H9 (cell line): ENCODE measurements at regions not wholly inside any gene's neighbourhood (a gene's known extent, or its start where the extent isn't known, plus 50 kb on each side); places are given as distances from the start of the nearest gene placed in this dataset.

ENCODE experiments used
- DNase-seq: peaks from one replicate; pipeline ENCODE4 v3.0.0-alpha.2; 2017
- H2AFZ ChIP-seq: one replicate; pipeline ENCODE4 v1.6.1; 2013; ENCODE audit warnings: mild to moderate bottlenecking, low read length, control low read depth, moderate library complexity
- H2AK5ac ChIP-seq: 2 replicates; pipeline ENCODE4 v1.6.1; 2013; ENCODE audit warnings: low read length, control low read depth, mixed read lengths; ENCODE audit not compliant: insufficient read length
- H2BK120ac ChIP-seq: one replicate; pipeline ENCODE4 v1.6.1; 2013; ENCODE audit warnings: low read depth, mild to moderate bottlenecking, low read length, control low read depth, inconsistent platforms; ENCODE audit not compliant: poor library complexity, severe bottlenecking
- H2BK12ac ChIP-seq: 2 replicates; pipeline ENCODE4 v1.6.1; 2013; ENCODE audit warnings: low read length, control low read depth, mixed read lengths, low read depth; ENCODE audit not compliant: insufficient read length
- H2BK15ac ChIP-seq: 2 replicates; pipeline ENCODE4 v1.6.1; 2013; ENCODE audit warnings: low read depth, low read length, control low read depth
- H2BK20ac ChIP-seq: one replicate; pipeline ENCODE4 v1.6.1; 2013; ENCODE audit warnings: low read depth, mild to moderate bottlenecking, low read length, control low read depth, inconsistent platforms; ENCODE audit not compliant: poor library complexity, severe bottlenecking
- H2BK5ac ChIP-seq: 2 replicates; pipeline ENCODE4 v1.6.1; 2013; ENCODE audit warnings: low read length, control low read depth, mixed read lengths; ENCODE audit not compliant: insufficient read length
- H3K14ac ChIP-seq: 2 replicates; pipeline ENCODE4 v1.6.1; 2013; ENCODE audit warnings: low read length, control low read depth; ENCODE audit not compliant: insufficient read depth
- H3K18ac ChIP-seq: 2 replicates; pipeline ENCODE4 v1.6.1; 2013; ENCODE audit warnings: low read depth, mild to moderate bottlenecking, mixed read lengths, low read length, control low read depth; ENCODE audit not compliant: insufficient read length
- H3K23ac ChIP-seq: 2 replicates; pipeline ENCODE4 v1.6.1; 2013; ENCODE audit warnings: low read length, control low read depth, mixed read lengths, low read depth; ENCODE audit not compliant: insufficient read length
- H3K23me2 ChIP-seq: 2 replicates; pipeline ENCODE4 v1.6.1; 2013; ENCODE audit warnings: low read depth, mild to moderate bottlenecking, mixed read lengths, low read length, control low read depth; ENCODE audit not compliant: insufficient read length, poor library complexity, severe bottlenecking
- H3K27ac ChIP-seq: 2 replicates; pipeline ENCODE4 v1.5.1; 2013; ENCODE audit warnings: low read length, control low read depth, mixed read lengths, low read depth; ENCODE audit not compliant: insufficient read length
- H3K27me3 ChIP-seq: 2 replicates; pipeline ENCODE4 v1.6.1; 2013; ENCODE audit warnings: low read length, control low read depth, inconsistent platforms; ENCODE audit not compliant: insufficient read depth
- H3K4ac ChIP-seq: 2 replicates; pipeline ENCODE4 v1.6.1; 2013; ENCODE audit warnings: low read depth, mild to moderate bottlenecking, control low read depth, inconsistent platforms, low read length, moderate library complexity
- H3K4me1 ChIP-seq: 2 replicates; pipeline ENCODE4 v1.6.1; 2013; ENCODE audit warnings: low read length, control low read depth, inconsistent platforms; ENCODE audit not compliant: insufficient read depth
- H3K4me2 ChIP-seq: 2 replicates; pipeline ENCODE4 v1.6.1; 2013; ENCODE audit warnings: low read length, control low read depth, mixed read lengths; ENCODE audit not compliant: insufficient read length, insufficient read depth
- H3K56ac ChIP-seq: 2 replicates; pipeline ENCODE4 v1.6.1; 2013; ENCODE audit warnings: low read depth, mild to moderate bottlenecking, mixed read lengths, low read length, control low read depth; ENCODE audit not compliant: insufficient read length
- H3K79me1 ChIP-seq: 2 replicates; pipeline ENCODE4 v1.6.1; 2013; ENCODE audit warnings: low read depth, mild to moderate bottlenecking, moderate library complexity, low read length, control low read depth, inconsistent platforms; ENCODE audit not compliant: insufficient read depth, poor library complexity, severe bottlenecking
- H3K79me2 ChIP-seq: 2 replicates; pipeline ENCODE4 v1.6.1; 2013; ENCODE audit warnings: low read length, control low read depth, inconsistent platforms; ENCODE audit not compliant: insufficient read depth
- H3K9ac ChIP-seq: 2 replicates; pipeline ENCODE4 v1.6.1; 2013; ENCODE audit warnings: low read length, control low read depth, mixed read lengths; ENCODE audit not compliant: insufficient read length; ENCODE audit errors: extremely low read depth
- H3K9me3 ChIP-seq: one replicate; pipeline ENCODE4 v1.6.1; 2013; ENCODE audit warnings: low read depth, low read length, inconsistent platforms; ENCODE audit not compliant: control insufficient read depth
- H3T11ph ChIP-seq: one replicate; pipeline ENCODE4 v1.6.1; 2013; ENCODE audit warnings: mild to moderate bottlenecking, low read length, control low read depth, inconsistent platforms
- H4K20me1 ChIP-seq: one replicate; pipeline ENCODE4 v1.6.1; 2013; ENCODE audit not compliant: control insufficient read depth, insufficient read length, insufficient read depth
- H4K5ac ChIP-seq: 2 replicates; pipeline ENCODE4 v1.6.1; 2013; ENCODE audit warnings: low read depth, mild to moderate bottlenecking, mixed read lengths, low read length, control low read depth; ENCODE audit not compliant: insufficient read length
- H4K8ac ChIP-seq: replicated peaks from 2 replicates; pipeline ENCODE4 v1.6.1; 2013; ENCODE audit warnings: low read length, control low read depth, mixed read lengths, low read depth; ENCODE audit not compliant: insufficient read length
- H4K91ac ChIP-seq: 2 replicates; pipeline ENCODE4 v1.6.1; 2013; ENCODE audit warnings: low read depth, mild to moderate bottlenecking, moderate library complexity, mixed read lengths, low read length, control low read depth; ENCODE audit not compliant: insufficient read length
- H3K27ac Mint-ChIP-seq, 3 experiments: 2 replicates in 2 of 3; 3 replicates in 1 of 3; pipeline ENCODE4 v1.8.0; 2020 to 2021; ENCODE audit warnings: mixed read lengths in 3 of 3, mild to moderate bottlenecking in 1 of 3, moderate library complexity in 1 of 3
- H3K27me3 Mint-ChIP-seq: 2 replicates; pipeline ENCODE4 v1.8.0; 2021; ENCODE audit warnings: low read depth, mild to moderate bottlenecking, moderate library complexity, mixed read lengths
- H3K36me3 Mint-ChIP-seq, 3 experiments: 2 replicates in 2 of 3; 3 replicates in 1 of 3; pipeline ENCODE4 v1.8.0; 2020 to 2021; ENCODE audit warnings: low read depth in 3 of 3, mixed read lengths in 3 of 3; ENCODE audit not compliant: insufficient read depth in 1 of 3
- H3K4me1 Mint-ChIP-seq, 2 experiments: 2 replicates each; pipeline ENCODE4 v1.8.0; 2020; ENCODE audit warnings: mixed read lengths in 2 of 2
- H3K4me3 Mint-ChIP-seq, 2 experiments: 2 replicates in 1 of 2; 3 replicates in 1 of 2; pipeline ENCODE4 v1.8.0; 2020 to 2021; ENCODE audit warnings: mild to moderate bottlenecking in 2 of 2, mixed read lengths in 2 of 2, moderate library complexity in 1 of 2
- H3K9me3 Mint-ChIP-seq, 2 experiments: 2 replicates in 1 of 2; 3 replicates in 1 of 2; pipeline ENCODE4 v1.8.0; 2020; ENCODE audit warnings: mild to moderate bottlenecking in 2 of 2, mixed read lengths in 2 of 2, moderate library complexity in 1 of 2
- WGBS: extraction: QIAGEN DNeasy Blood & Tissue Kit; methylation state at CpG from one replicate; pipeline ENCODE4 v1.1.7; 2013; ENCODE audit warnings: missing lambda C conversion rate, low lambda C conversion rate, mixed read lengths; ENCODE audit not compliant: insufficient read length; ENCODE audit errors: extremely low coverage; 5-methylcytosine and 5-hydroxymethylcytosine counted together
- TF ChIP-seq, protein P1 (sequence below): fragments of 200-600 bp; sonication (generic); conservative IDR thresholded peaks from 3 replicates; pipeline ENCODE4 v1.8.0; 2021; ENCODE audit warnings: antibody characterized with exemption, mild to moderate bottlenecking

DNA sequence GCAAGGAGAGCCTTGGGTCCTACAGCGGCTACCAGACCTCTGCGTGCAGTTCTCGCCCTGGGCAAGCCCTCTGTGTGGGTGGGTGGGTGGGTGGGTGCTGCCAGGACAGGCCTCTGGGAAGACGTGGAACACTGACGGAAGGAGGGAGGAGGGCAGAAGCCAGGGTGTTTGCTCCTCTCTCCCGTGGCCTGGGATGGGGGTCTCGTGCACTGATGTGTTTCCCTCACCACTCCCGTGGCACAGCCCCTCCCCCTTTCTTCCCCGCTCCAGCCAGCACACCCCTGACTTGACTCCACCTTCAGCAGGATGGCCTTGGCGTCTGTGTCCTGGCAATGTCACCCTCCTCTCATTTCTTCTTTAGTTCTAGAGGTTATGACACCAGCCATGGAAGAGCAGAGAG is 130.0 kb downstream of the CDH26 start:
- Histone ChIP-seq H2BK12ac (no peak overlapping the region), H3K56ac (no peak overlapping the region), H2AK5ac (no peak overlapping the region), H2AFZ (no peak overlapping the region), H3K9me3 (no peaks in the 10 kb centered on the region), H3T11ph (no peak overlapping the region), H3K79me1 (no peaks in the 10 kb centered on the region), H4K8ac (no peak overlapping the region), H3K4me1 (no peaks in the 10 kb centered on the region), H2BK120ac (no peak overlapping the region), H3K4me2 (no peak overlapping the region), H4K5ac (no peak overlapping the region), H3K23ac (no peak overlapping the region), H3K9ac (no peak overlapping the region), H3K79me2 (no peaks in the 10 kb centered on the region), H4K20me1 (no peaks in the 10 kb centered on the region), H4K91ac (no peak overlapping the region), H2BK20ac (no peak overlapping the region), H3K27ac (no peak overlapping the region), H3K18ac (no peak overlapping the region), H3K23me2 (no peaks in the 10 kb centered on the region), H3K4ac (no peak overlapping the region), H2BK15ac (no peak overlapping the region), H3K27me3 (no peaks in the 10 kb centered on the region; the same call in 1 of the 2 replicates), H3K14ac (no peak overlapping the region), H2BK5ac (no peak overlapping the region)
- H3K36me3 Mint-ChIP-seq, result peaks cover 0 to 3% (median 2%) of the 10 kb centered on the region in 3 experiments; a peak in 3 of 7 replicates
- no peaks in the 10 kb centered on the region for H3K4me1 Mint-ChIP-seq
- peaks cover 50% of the 10 kb centered on the region for H3K27me3 Mint-ChIP-seq
- H3K27ac Mint-ChIP-seq, result no peak overlapping the region
- DNase-seq, result no peak
- H3K4me3 Mint-ChIP-seq, result no peak overlapping the region
- TF ChIP-seq, protein P1, sequence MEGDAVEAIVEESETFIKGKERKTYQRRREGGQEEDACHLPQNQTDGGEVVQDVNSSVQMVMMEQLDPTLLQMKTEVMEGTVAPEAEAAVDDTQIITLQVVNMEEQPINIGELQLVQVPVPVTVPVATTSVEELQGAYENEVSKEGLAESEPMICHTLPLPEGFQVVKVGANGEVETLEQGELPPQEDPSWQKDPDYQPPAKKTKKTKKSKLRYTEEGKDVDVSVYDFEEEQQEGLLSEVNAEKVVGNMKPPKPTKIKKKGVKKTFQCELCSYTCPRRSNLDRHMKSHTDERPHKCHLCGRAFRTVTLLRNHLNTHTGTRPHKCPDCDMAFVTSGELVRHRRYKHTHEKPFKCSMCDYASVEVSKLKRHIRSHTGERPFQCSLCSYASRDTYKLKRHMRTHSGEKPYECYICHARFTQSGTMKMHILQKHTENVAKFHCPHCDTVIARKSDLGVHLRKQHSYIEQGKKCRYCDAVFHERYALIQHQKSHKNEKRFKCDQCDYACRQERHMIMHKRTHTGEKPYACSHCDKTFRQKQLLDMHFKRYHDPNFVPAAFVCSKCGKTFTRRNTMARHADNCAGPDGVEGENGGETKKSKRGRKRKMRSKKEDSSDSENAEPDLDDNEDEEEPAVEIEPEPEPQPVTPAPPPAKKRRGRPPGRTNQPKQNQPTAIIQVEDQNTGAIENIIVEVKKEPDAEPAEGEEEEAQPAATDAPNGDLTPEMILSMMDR, result no peak
- H3K9me3 Mint-ChIP-seq, result peaks cover 13 to 17% of the 10 kb centered on the region in 2 experiments
- no CpG with 5 or more reads among the region's 10 CpGs for WGBS
